WERI-Rb-1 (cell line): ENCODE measurements at regions not wholly inside any gene's neighbourhood (a gene's known extent, or its start where the extent isn't known, plus 50 kb on each side); places are given as distances from the start of the nearest gene placed in this dataset.
"Not testable (repeated sequence)": the region's sequence is repeated elsewhere in the genome, so short reads cannot be mapped to it uniquely, and the experiment has no call there.

Source experiments
- DNase-seq: peaks from one replicate; pipeline ENCODE4 v3.0.0-alpha.2; 2020
- H3K27ac ChIP-seq: fragments of 250-450 bp; sonication (Bioruptor Pico); 2 replicates; pipeline ENCODE4 v1.5.1; 2020; ENCODE audit warnings: mild to moderate bottlenecking, moderate library complexity
- H3K27me3 ChIP-seq: fragments of 250-450 bp; sonication (Bioruptor Pico); 2 replicates; pipeline ENCODE4 v1.5.1; 2021; ENCODE audit warnings: mild to moderate bottlenecking, low read depth, moderate library complexity; ENCODE audit not compliant: insufficient read depth, severe bottlenecking
- H3K36me3 ChIP-seq: fragments of 250-450 bp; sonication (Bioruptor Pico); 2 replicates; pipeline ENCODE4 v1.5.1; 2020; ENCODE audit warnings: mild to moderate bottlenecking, moderate library complexity
- H3K4me3 ChIP-seq: 2 replicates; pipeline ENCODE4 v1.5.1; 2011; ENCODE audit warnings: low read depth, mild to moderate bottlenecking, control low read depth, low read length
- H3K9me3 ChIP-seq: fragments of 250-450 bp; sonication (Bioruptor Pico); 2 replicates; pipeline ENCODE4 v1.5.1; 2021; ENCODE audit warnings: mild to moderate bottlenecking, moderate library complexity; ENCODE audit not compliant: severe bottlenecking
- CTCF ChIP-seq: IDR thresholded peaks from 2 replicates; pipeline ENCODE4 v1.5.1; 2011; ENCODE audit warnings: low read depth, mild to moderate bottlenecking, control low read depth, inconsistent platforms, low read length

DNA sequence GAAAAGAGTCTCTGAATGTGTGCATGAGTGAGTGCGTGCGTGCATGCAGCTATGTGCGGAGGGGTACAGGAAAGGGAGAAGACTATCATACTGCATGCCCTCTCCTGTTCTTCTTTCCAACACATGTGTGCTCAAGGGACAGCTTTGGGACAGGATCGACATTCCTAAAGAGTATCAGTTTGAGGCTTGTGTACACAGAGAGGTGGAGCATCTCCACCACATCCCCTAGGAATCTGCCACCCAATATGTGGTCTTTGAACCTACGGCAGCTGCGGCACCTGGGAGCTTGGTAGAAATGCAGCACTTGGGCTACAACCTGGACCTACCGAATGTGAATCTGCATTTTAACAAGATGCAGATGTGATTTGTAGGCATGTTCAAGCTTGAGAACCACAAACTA is 132.3 kb upstream of the GLRA1 start:
- no peak for DNase-seq
- no peak overlapping the region for H3K27ac ChIP-seq
- TF ChIP-seq CTCF = no peak
- H3K27me3 ChIP-seq = no peaks in the 10 kb centered on the region
- no peaks in the 10 kb centered on the region for H3K9me3 ChIP-seq
- H3K4me3 ChIP-seq = no peak overlapping the region
- H3K36me3 ChIP-seq = no peaks in the 10 kb centered on the region

- no peaks in the 10 kb centered on the region for H3K36me3 ChIP-seq
- H3K9me3 ChIP-seq = peaks cover 3% of the 10 kb centered on the region
- H3K27ac ChIP-seq = no peak overlapping the region
- TF ChIP-seq CTCF = no peak
- DNase-seq = no peak
- H3K27me3 ChIP-seq = no peaks in the 10 kb centered on the region
- H3K4me3 ChIP-seq = no peak overlapping the region
Observed at GRCh38 chr5:152052470-152052869, 127.8 kb upstream of the GLRA1 start.

DNA sequence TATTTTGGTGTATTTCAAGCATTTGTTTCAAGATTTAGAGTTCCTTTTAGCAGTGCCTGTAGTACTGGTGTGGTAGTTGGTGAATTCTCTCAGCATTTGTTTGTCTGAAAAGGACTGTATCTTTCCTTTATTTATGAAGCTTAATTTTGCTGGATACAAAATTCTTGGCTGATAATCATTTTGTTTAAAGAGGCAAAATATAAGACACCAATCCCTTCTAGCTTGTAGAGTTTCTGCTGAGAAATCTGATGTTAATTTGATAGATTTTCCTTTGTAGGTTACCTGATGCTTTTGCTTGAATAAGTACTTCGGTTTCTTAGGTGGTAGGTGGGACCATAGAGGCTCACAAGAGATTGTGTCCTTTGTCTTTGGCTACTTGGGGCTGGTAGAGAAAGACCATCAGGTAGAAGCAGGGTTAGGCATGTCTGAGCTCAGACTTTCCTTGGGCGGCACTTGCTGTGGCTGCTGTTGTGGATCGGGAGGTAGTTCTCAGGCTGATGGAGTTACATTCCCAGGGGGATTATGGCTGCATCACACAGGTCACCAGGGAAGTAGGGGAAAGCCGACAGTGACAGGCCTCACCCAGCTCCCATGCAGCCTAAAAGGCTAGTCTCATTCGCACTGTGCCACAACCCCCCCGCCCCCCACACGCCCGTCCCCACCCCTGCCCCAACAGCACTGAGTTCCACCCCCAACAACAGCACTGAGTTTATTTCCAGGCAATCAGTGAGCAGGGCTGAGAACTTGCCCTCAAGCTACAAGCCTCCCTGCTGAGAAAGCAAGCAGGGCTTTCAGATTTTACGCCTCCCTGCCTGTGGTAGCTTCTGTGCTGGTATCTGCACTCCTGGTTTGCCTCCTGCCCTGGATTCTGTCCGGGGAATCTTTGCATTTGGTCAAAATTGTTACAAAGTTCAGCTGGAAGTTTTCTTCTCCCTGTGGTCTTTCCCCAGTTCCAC is 127.1 kb upstream of the GLRA1 start:
- no peak overlapping the region for H3K27ac ChIP-seq
- H3K9me3 ChIP-seq = peaks cover 3% of the 10 kb centered on the region
- peak; percentile 7 for DNase-seq
- H3K4me3 ChIP-seq = no peak overlapping the region
- H3K36me3 ChIP-seq = no peaks in the 10 kb centered on the region
- no peaks in the 10 kb centered on the region for H3K27me3 ChIP-seq
- no peak for TF ChIP-seq CTCF

- no peak overlapping the region for H3K4me3 ChIP-seq
- no peak for TF ChIP-seq CTCF
- H3K9me3 ChIP-seq = peaks cover 3% of the 10 kb centered on the region
- no peaks in the 10 kb centered on the region for H3K36me3 ChIP-seq
- H3K27me3 ChIP-seq = no peaks in the 10 kb centered on the region
- H3K27ac ChIP-seq = no peak overlapping the region
- DNase-seq = no peak
Observed at GRCh38 chr5:152046361-152046760, 121.7 kb upstream of the GLRA1 start.

DNA sequence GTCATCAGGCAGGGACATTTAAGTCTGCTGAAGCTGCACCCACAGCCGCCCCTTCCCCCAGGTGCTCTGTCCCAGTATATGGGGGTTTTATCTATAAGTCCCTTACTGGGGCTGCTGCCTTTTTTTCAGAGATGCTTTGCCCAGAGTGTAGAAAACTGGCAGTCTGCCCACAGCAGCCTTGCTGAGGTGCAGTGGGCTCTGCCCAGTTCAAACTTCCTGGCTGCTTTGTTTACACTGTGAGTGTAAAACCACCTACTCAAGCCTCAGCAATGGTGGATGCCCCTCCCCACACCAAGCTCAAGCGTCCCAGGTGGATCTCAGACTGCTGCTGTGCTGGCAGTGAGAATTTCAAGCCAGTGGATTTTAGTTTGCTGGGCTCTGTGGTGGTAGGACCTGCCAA is 114.2 kb upstream of the GLRA1 start:
- not testable (repeated sequence) for H3K36me3 ChIP-seq, H3K27me3 ChIP-seq, DNase-seq, H3K4me3 ChIP-seq, H3K27ac ChIP-seq, H3K9me3 ChIP-seq

DNA sequence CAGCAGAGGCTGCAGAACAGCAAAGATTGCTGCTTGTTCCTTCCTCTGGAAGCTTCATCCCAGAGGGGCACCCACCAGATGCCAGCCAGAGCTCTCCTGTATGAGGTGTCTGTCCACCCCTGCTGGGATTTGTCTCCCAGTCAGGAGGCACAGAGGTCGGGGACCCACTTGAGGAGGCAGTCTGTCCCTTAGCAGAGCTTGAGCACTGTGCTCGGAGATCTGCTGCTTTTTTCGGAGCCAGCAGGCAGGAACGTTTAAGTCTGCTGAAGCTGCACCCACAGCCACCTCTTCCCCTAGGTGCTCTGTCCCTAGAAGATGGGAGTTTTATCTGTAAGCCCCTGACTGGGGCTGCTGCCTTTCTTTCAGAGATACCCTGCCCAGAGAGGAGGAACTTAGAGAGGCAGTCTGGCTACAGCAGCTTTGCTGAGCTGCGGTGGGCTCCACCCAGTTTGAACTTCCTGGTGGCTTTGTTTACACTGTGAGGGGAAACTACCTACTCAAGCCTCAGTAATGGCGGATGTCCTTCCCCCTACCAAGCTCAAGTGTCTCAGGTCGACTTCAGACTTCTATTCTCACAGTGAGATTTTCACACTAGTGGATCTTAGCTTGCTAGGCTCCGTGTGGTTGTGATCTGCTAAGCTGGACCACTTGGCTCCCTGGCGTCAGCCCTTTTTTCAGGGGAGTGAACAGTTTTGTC is 101.8 kb upstream of the GLRA1 start:
- not testable (repeated sequence) for DNase-seq, H3K27ac ChIP-seq

More for the DNA sequence above, 101.8 kb upstream of the GLRA1 start:
- not testable (repeated sequence) for H3K4me3 ChIP-seq, H3K36me3 ChIP-seq, H3K9me3 ChIP-seq, H3K27me3 ChIP-seq
